Umbilical cord (tissue), 1 donor: ENCODE measurements at regions not wholly inside any gene's neighbourhood (a gene's known extent, or its start where the extent isn't known, plus 50 kb on each side); places are given as distances from the start of the nearest gene placed in this dataset.

Experiments used
- DNase-seq: peaks from one replicate; pipeline ENCODE4 v3.0.0-alpha.2; 2015; ENCODE audit warnings: low spot score

- DNase-seq, result peak; percentile 13
Observed at GRCh38 chr5:155290937-155291336, 277.4 kb downstream of the KIF4B start.

GRCh38 chr5:155293605-155294178, 280.1 kb downstream of the KIF4B start:
- DNase-seq, result peak; percentile 80

GRCh38 chr5:155295111-155295510, 281.6 kb downstream of the KIF4B start:
- DNase-seq, result peak; percentile 70

GRCh38 chr5:155299386-155300005, 285.9 kb downstream of the KIF4B start:
- DNase-seq, result no peak

- no peak for DNase-seq
Observed at GRCh38 chr5:155303120-155303519, 289.6 kb downstream of the KIF4B start.

- no peak for DNase-seq
Observed at GRCh38 chr5:155307229-155307628, 293.7 kb downstream of the KIF4B start.

- DNase-seq, result no peak
Observed at GRCh38 chr5:155308289-155308688, 294.7 kb downstream of the KIF4B start.

GRCh38 chr5:155309021-155309746, 295.6 kb downstream of the KIF4B start:
- no peak for DNase-seq

GRCh38 chr5:155311721-155312120, 298.2 kb downstream of the KIF4B start:
- DNase-seq, result no peak

- no peak for DNase-seq
Observed at GRCh38 chr5:155313518-155313917, 300.0 kb downstream of the KIF4B start.

GRCh38 chr5:155316070-155316714, 302.6 kb downstream of the KIF4B start:
- peak; percentile 78 for DNase-seq

GRCh38 chr5:155332618-155333017, 319.1 kb downstream of the KIF4B start:
- no peak for DNase-seq

GRCh38 chr5:155342956-155343355, 329.4 kb downstream of the KIF4B start:
- DNase-seq, result no peak

GRCh38 chr5:155343468-155343867, 329.9 kb downstream of the KIF4B start:
- DNase-seq, result no peak

GRCh38 chr5:155353231-155353630, 339.7 kb downstream of the KIF4B start:
- no peak for DNase-seq

- DNase-seq, result no peak
Observed at GRCh38 chr5:155366096-155366495, 352.5 kb downstream of the KIF4B start.

- DNase-seq, result no peak
Observed at GRCh38 chr5:155367841-155368240, 354.3 kb downstream of the KIF4B start.

- no peak for DNase-seq
Observed at GRCh38 chr5:155368490-155368889, 354.9 kb downstream of the KIF4B start.

- DNase-seq, result no peak
Observed at GRCh38 chr5:155380480-155380879, 366.9 kb downstream of the KIF4B start.

GRCh38 chr5:155381654-155382053, 368.1 kb downstream of the KIF4B start:
- DNase-seq, result no peak

GRCh38 chr5:155389498-155389897, 375.9 kb downstream of the KIF4B start:
- no peak for DNase-seq

GRCh38 chr5:155394727-155395126, 381.2 kb downstream of the KIF4B start:
- no peak for DNase-seq
